Naive thymus-derived CD8-positive, alpha-beta T cell (primary cell): ENCODE measurements at regions not wholly inside any gene's neighbourhood (a gene's known extent, or its start where the extent isn't known, plus 50 kb on each side); places are given as distances from the start of the nearest gene placed in this dataset.

Experiments
- ATAC-seq, 2 donors: fragments of 150-1000 bp; cut with Tn5 transposase in 1 of 2; sonication (Bioruptor Pico), chemical (Tn5 transposase) in 1 of 2; 1 replicate in 1 of 2; 2 replicates in 1 of 2; pipeline ENCODE4 v1.10.0; 2021; ENCODE audit warnings: mild to moderate bottlenecking in 2 of 2, moderate library complexity in 2 of 2
- POLR2A ChIA-PET: fragments of 350-600 bp; sonication (Branson Sonifier 250); formaldehyde crosslinking; loops from one replicate; lab custom pipeline; 2021; ENCODE audit warnings: antibody characterized with exemption; lab: Charles Lee
- DNase-seq, 10 donors: peaks; one replicate each; pipeline versions ENCODE4 v3.0.0 to v3.0.0-alpha.2; 2020 to 2022
- H3K27ac Mint-ChIP-seq, 10 donors: one replicate each; pipeline ENCODE4 v1.8.0; 2020 to 2022; ENCODE audit warnings: mild to moderate bottlenecking in 10 of 10, mixed read lengths in 10 of 10, moderate library complexity in 4 of 10, inconsistent platforms in 1 of 10
- H3K27me3 Mint-ChIP-seq, 5 donors: one replicate each; pipeline ENCODE4 v1.8.0; 2021 to 2022; ENCODE audit warnings: mixed read lengths in 5 of 5
- H3K36me3 Mint-ChIP-seq, 3 donors: one replicate each; pipeline ENCODE4 v1.8.0; 2020 to 2022; ENCODE audit warnings: mixed read lengths in 3 of 3, mild to moderate bottlenecking in 2 of 3, inconsistent platforms in 1 of 3
- H3K4me1 Mint-ChIP-seq, 4 donors: one replicate each; pipeline ENCODE4 v1.8.0; 2021 to 2022; ENCODE audit warnings: mixed read lengths in 4 of 4
- H3K4me3 Mint-ChIP-seq, 10 donors: one replicate each; pipeline ENCODE4 v1.8.0; 2020 to 2022; ENCODE audit warnings: mild to moderate bottlenecking in 10 of 10, mixed read lengths in 10 of 10, moderate library complexity in 6 of 10, inconsistent platforms in 1 of 10
- H3K9me3 Mint-ChIP-seq, 9 donors: one replicate each; pipeline ENCODE4 v1.8.0; 2020 to 2022; ENCODE audit warnings: mixed read lengths in 9 of 9, mild to moderate bottlenecking in 3 of 9, inconsistent platforms in 1 of 9, moderate library complexity in 1 of 9

- Mint-ChIP-seq H3K4me3 (peak overlapping the region in 1 of 10 donors; percentile 52), H3K9me3 (no peaks in the 10 kb centered on the region), H3K4me1 (peaks cover 18 to 32% (median 23%) of the 10 kb centered on the region in 4 donors), H3K27ac (peak overlapping the region in 2 of 10 donors; percentile 31 to 34), H3K27me3 (peaks cover 3 to 16% (median 11%) of the 10 kb centered on the region in 5 donors), H3K36me3 (no peaks in the 10 kb centered on the region)
- no peak for DNase-seq
- ATAC-seq: no peak
- POLR2A ChIA-PET: interaction anchor here (1.0 kb wide), 1 partner anchor 82 kb away, joined by 3 read pairs; no protein-coding TSS in a partner anchor
Observed at GRCh38 chr1:19009126-19009881, 52.8 kb upstream of the IFFO2 start.

DNA sequence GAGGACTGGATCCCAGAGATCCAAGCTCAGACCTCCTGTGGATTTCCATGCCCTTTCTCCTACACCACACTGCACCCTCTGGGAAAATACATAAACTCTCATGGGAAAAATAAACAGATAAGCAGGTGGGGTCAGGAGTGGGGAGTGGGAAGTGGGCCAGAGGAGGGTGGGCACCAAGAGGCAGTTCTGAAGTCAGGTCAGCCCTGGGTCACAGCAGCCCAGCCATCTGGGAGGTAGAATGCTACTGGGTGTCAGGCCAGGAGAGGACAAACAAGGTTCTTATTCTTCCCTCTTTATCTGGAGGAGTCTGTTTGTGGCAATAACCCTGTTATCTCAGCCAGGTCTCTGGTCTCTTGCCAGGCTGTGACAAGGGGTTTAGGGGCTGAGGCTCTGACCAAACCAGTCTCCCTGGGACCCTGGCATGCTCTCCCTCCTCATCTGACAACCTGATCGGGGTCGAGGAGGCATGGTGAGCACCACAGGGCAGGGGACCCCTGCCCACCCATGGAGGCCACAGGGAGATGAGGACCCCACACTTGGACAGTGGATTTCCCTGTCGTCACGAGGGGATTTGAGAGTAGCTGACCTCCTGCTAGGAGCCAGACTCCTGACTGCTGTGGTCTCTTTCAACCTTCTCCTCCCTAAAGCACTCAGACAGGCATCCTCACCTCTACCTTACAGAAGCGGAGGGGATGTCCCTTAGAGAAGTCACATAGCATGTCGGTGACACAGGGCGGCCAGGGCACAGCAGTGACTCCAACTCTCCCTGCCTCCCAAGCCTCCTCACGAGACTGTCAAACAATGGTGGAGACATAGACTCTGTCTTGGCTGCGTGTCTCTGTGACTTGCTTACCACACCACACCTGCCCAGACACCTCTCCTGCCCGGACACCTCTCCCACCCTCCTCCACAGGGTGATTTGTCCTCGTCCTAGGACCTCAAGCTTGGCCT, 51.3 kb upstream of the IFFO2 start:
- no peak overlapping the region for H3K27ac Mint-ChIP-seq
- ATAC-seq: no peak
- no peak overlapping the region for H3K4me3 Mint-ChIP-seq

GRCh38 chr1:19006837-19007271, 50.4 kb upstream of the IFFO2 start:
- POLR2A ChIA-PET: no interaction called here
- Mint-ChIP-seq H3K4me3 (no peak overlapping the region), H3K4me1 (peaks cover 18 to 30% (median 23%) of the 10 kb centered on the region in 4 donors), H3K9me3 (peaks cover 0 to 23% (median 12%) of the 10 kb centered on the region in 9 donors), H3K27ac (peak overlapping the region in 1 of 10 donors; percentile 3), H3K36me3 (peaks cover 0 to 4% (median 4%) of the 10 kb centered on the region in 3 donors), H3K27me3 (peaks cover 3 to 19% (median 16%) of the 10 kb centered on the region in 5 donors)
- no peak for DNase-seq
- no peak for ATAC-seq

More for the DNA sequence above, 51.3 kb upstream of the IFFO2 start:
- Mint-ChIP-seq H3K4me1 (peaks cover 18 to 32% (median 24%) of the 10 kb centered on the region in 4 donors), H3K27me3 (peaks cover 3 to 19% (median 16%) of the 10 kb centered on the region in 5 donors), H3K9me3 (peaks cover 0 to 14% (median 5%) of the 10 kb centered on the region in 9 donors), H3K36me3 (peaks cover 0 to 4% (median 0%) of the 10 kb centered on the region in 3 donors)
- POLR2A ChIA-PET: no interaction called here
- no peak for DNase-seq
